K562 (cell line): ENCODE measurements at regions not wholly inside any gene's neighbourhood (a gene's known extent, or its start where the extent isn't known, plus 50 kb on each side); places are given as distances from the start of the nearest gene placed in this dataset.

Experiments used
- ATAC-seq: fragments of 200-7000 bp; cut with Tn5 transposase; 3 replicates; pipeline ENCODE4 v1.9.1; 2020; ENCODE audit warnings: moderate library complexity
- BruUV-seq: library from RNA; stranded (reverse); fragments of 400-500 nt; replicated peaks from 2 replicates; lab custom pipeline; 2021; lab: Mats Ljungman, UMichigan
- CTCF ChIA-PET: fragments of 300-600 bp; formaldehyde crosslinking; extraction: SDS; loops from one replicate; lab custom pipeline; 2021; ENCODE audit warnings: low intra/inter-chr PET ratio; lab: Yijun Ruan, JAX
- POLR2A ChIA-PET: fragments of 300-600, 350-650 bp; sonication (Branson Sonifier 250); formaldehyde crosslinking; extraction: SDS; loops from one replicate; lab custom pipeline; 2021; ENCODE audit warnings: antibody characterized with exemption, inconsistent platforms; lab: Yijun Ruan, JAX
- DNase-seq, 4 experiments: peaks; one replicate each; pipeline versions ENCODE4 v3.0.0 to v3.0.0-alpha.2; 2011 to 2018; ENCODE audit warnings: low spot score in 3 of 4, mixed read lengths in 3 of 4; ENCODE audit errors: extremely low read depth in 1 of 4
- FAIRE-seq: peaks from 2 replicates; lab custom pipeline; 2011; peaks lifted over from hg19 to GRCh38; lab: Jason Lieb, UNC
- H2AFZ ChIP-seq: 2 replicates; pipeline ENCODE4 v1.6.0; 2011; ENCODE audit warnings: low read depth, low read length, control low read depth, inconsistent platforms
- H3K27ac ChIP-seq: fragments of 200-600 bp; 3 replicates; pipeline ENCODE4 v1.8.0; 2011; ENCODE audit warnings: low read depth, mild to moderate bottlenecking, control low read depth, inconsistent platforms, low read length, moderate library complexity, mixed read lengths; ENCODE audit errors: extremely low read depth
- H3K27me3 ChIP-seq, 2 experiments: fragments of 300-600 bp in 1 of 2; 2 replicates in 1 of 2; 3 replicates in 1 of 2; pipeline versions ENCODE4 v1.6.0 to v1.8.0; 2011; ENCODE audit warnings: inconsistent platforms in 2 of 2, low read length in 2 of 2, mild to moderate bottlenecking in 1 of 2, mixed read lengths in 1 of 2, moderate library complexity in 1 of 2; ENCODE audit not compliant: control insufficient read depth in 2 of 2, insufficient read depth in 2 of 2
- H3K36me3 ChIP-seq: fragments of 300-600 bp; 3 replicates; pipeline ENCODE4 v1.8.0; 2011; ENCODE audit warnings: mild to moderate bottlenecking, low read length, inconsistent platforms; ENCODE audit not compliant: control insufficient read depth, insufficient read depth
- H3K4me1 ChIP-seq, 2 experiments: fragments of 200-600 bp in 1 of 2; replicated peaks in 1 of 2; 2 replicates in 1 of 2; 3 replicates in 1 of 2; pipeline versions ENCODE4 v1.5.1 to v1.8.0; 2011; ENCODE audit warnings: inconsistent platforms in 2 of 2, low read length in 2 of 2, mild to moderate bottlenecking in 1 of 2, mixed read lengths in 1 of 2, moderate library complexity in 1 of 2; ENCODE audit not compliant: control insufficient read depth in 2 of 2, insufficient read depth in 2 of 2
- H3K4me2 ChIP-seq: 2 replicates; pipeline ENCODE4 v1.6.1; 2011; ENCODE audit warnings: low read length, control low read depth, inconsistent platforms, mixed read lengths; ENCODE audit not compliant: insufficient read depth
- H3K4me3 ChIP-seq: fragments of 200-600 bp; sonication (generic), shearing (Covaris generic); 2 replicates; pipeline ENCODE4 v1.5.1; 2016; ENCODE audit warnings: control low read depth, inconsistent platforms
- H3K79me2 ChIP-seq: fragments of 200-600 bp; 3 replicates; pipeline ENCODE4 v1.8.0; 2011; ENCODE audit warnings: low read length, inconsistent platforms; ENCODE audit not compliant: control insufficient read depth, insufficient read depth
- H3K9ac ChIP-seq, 2 experiments: 2 replicates each; pipeline versions ENCODE4 v1.6.0 to v1.6.1; 2011; ENCODE audit warnings: low read depth in 2 of 2, low read length in 2 of 2, control low read depth in 1 of 2, inconsistent platforms in 1 of 2, mild to moderate bottlenecking in 1 of 2, mixed read lengths in 1 of 2; ENCODE audit not compliant: insufficient read depth in 1 of 2
- H3K9me1 ChIP-seq: one replicate; pipeline ENCODE4 v1.6.0; 2011; ENCODE audit warnings: inconsistent platforms, mild to moderate bottlenecking, low read length, moderate library complexity; ENCODE audit not compliant: control insufficient read depth, insufficient read depth
- H3K9me3 ChIP-seq: replicated peaks from 2 replicates; pipeline ENCODE4 v1.5.1; 2011; ENCODE audit warnings: low read depth, low read length, inconsistent platforms; ENCODE audit not compliant: control insufficient read depth, insufficient read depth
- H4K20me1 ChIP-seq: replicated peaks from 2 replicates; pipeline ENCODE4 v1.6.1; 2011; ENCODE audit warnings: low read length, inconsistent platforms, mixed read lengths; ENCODE audit not compliant: control insufficient read depth, insufficient read depth
- BDP1 ChIP-seq: IDR thresholded peaks from 3 replicates; pipeline ENCODE4 v1.6.1; 2011; ENCODE audit not compliant: insufficient read length, insufficient read depth
- ELF2 ChIP-seq: fragments of 250-450 bp; sonication (Bioruptor Pico); IDR thresholded peaks from 2 replicates; pipeline ENCODE4 v1.5.0; 2021; ENCODE audit warnings: mild to moderate bottlenecking
- ELF4 ChIP-seq: fragments of 450-650 bp; formaldehyde crosslinking; IDR thresholded peaks from 2 replicates; pipeline ENCODE4 v1.4.0; 2022; ENCODE audit warnings: missing genetic modification characterization
- JUND ChIP-seq, 2 experiments: IDR thresholded peaks; 2 replicates in 1 of 2; 3 replicates in 1 of 2; pipeline ENCODE4 v1.6.1; 2011; ENCODE audit warnings: borderline replicate concordance in 2 of 2, low read depth in 2 of 2, low read length in 2 of 2, improper control_type of control experiment in 1 of 2, missing biosample characterization in 1 of 2, missing genetic modification characterization in 1 of 2, missing genetic modification reagents in 1 of 2
- MEF2A ChIP-seq: IDR thresholded peaks from 2 replicates; pipeline ENCODE4 v1.6.1; 2011; ENCODE audit warnings: low read depth, mild to moderate bottlenecking, low read length, moderate library complexity; ENCODE audit not compliant: control insufficient read depth
- RBBP5 ChIP-seq: fragments of 200-600 bp; sonication (generic); IDR thresholded peaks from 2 replicates; pipeline ENCODE4 v1.6.1; 2012; ENCODE audit warnings: borderline replicate concordance, mild to moderate bottlenecking, low read length, control low read depth, inconsistent platforms; ENCODE audit not compliant: insufficient read depth, poor library complexity, severe bottlenecking
- SAFB2 ChIP-seq: fragments of 200-400 bp; formaldehyde crosslinking; IDR thresholded peaks from 2 replicates; pipeline ENCODE4 v1.6.1; 2018; ENCODE audit warnings: borderline replicate concordance, low read length, low read depth, moderate library complexity; ENCODE audit not compliant: severe bottlenecking
- SIN3B ChIP-seq: fragments of 450-650 bp; IDR thresholded peaks from 2 replicates; pipeline ENCODE4 v1.6.1; 2017; ENCODE audit warnings: low read depth, mild to moderate bottlenecking, moderate library complexity
- ZBTB12 ChIP-seq: fragments of 250-450 bp; sonication (Bioruptor Pico); IDR thresholded peaks from 2 replicates; pipeline ENCODE4 v1.4.0; 2020
- WGBS: fragments of 100-300 bp; shearing (Covaris generic); methylation state at CpG from one replicate; pipeline ENCODE4 v1.1.6; 2016; ENCODE audit warnings: low coverage, mixed read lengths; ENCODE audit not compliant: insufficient coverage; ENCODE audit errors: missing lambda C conversion rate; 5-methylcytosine and 5-hydroxymethylcytosine counted together
- in situ Hi-C: fragments of 300-500 bp; cut with MboI; formaldehyde crosslinking; loops from 4 replicates; pipeline ENCODE4 v1.15.0; 2018; ENCODE audit warnings: inconsistent platforms, mixed read lengths
- intact Hi-C: fragments of 100-400 bp; cut with micrococcal nuclease; formaldehyde crosslinking; loops from 2 replicates; pipeline ENCODE4 v1.14.2; 2022
- TF ChIP-seq, protein P1 (sequence below): sonication (generic); formaldehyde crosslinking; IDR thresholded peaks from 2 replicates; pipeline ENCODE4 v1.9.0; 2022; ENCODE audit warnings: mild to moderate bottlenecking, missing genetic modification reagents
- TF ChIP-seq, protein P2 (sequence below): IDR thresholded peaks from 2 replicates; pipeline ENCODE4 v1.6.1; 2012; ENCODE audit warnings: low read depth, low read length, improper control_type of control experiment, borderline replicate concordance

DNA sequence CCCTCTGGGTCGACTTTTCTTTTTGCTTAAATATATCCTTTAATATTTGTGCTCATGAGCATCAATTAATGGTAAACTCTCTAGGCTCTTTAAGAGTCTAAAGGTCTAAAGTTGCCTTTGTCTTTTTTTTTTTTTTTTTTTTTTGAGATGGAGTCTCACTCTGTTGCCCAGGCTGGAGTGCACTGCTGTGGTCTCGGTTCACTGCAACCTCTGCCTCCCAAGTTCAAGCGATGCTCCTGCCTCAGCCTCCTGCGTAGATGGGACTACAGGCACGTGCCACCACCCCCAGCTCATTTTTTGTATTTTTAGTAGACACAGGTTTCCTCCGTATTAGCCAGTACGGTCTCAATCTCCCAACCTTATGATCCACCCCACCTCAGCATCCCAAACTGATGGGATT, 122.0 kb upstream of the TMEM170B start:
- Histone ChIP-seq H3K9me1 (no peaks in the 10 kb centered on the region), H3K4me3 (no peak overlapping the region), H3K27me3 (no peaks in the 10 kb centered on the region), H3K9me3 (no peaks in the 10 kb centered on the region), H4K20me1 (no peaks in the 10 kb centered on the region), H3K79me2 (no peaks in the 10 kb centered on the region), H3K4me2 (no peak overlapping the region), H3K4me1 (peaks cover 0 to 7% of the 10 kb centered on the region in 2 experiments; a peak in 1 of 5 replicates), H3K9ac (no peak overlapping the region), H2AFZ (no peak overlapping the region), H3K27ac (no peak overlapping the region), H3K36me3 (no peaks in the 10 kb centered on the region)
- TF ChIP-seq ELF4 (CRISPR knock-in tag) (no peak), SIN3B (no peak)
- ChIA-PET CTCF (no interaction called here), POLR2A (no interaction called here)
- no TSS peak for BruUV-seq
- intact Hi-C loops (no loop called here), in situ Hi-C loops (no loop called here)
- no peak for FAIRE-seq
- DNase-seq = no peak
- ATAC-seq = no peak
- WGBS = under 1% methylated on average over 7 of the region's 7 CpGs

- DNase-seq (no peak), FAIRE-seq (peak; percentile 77), ATAC-seq (no peak)
- intact Hi-C loops (no loop called here), in situ Hi-C loops (no loop called here)
- Histone ChIP-seq H3K4me2 (no peak overlapping the region), H3K36me3 (no peaks in the 10 kb centered on the region), H3K9ac (no peak overlapping the region), H3K27ac (no peak overlapping the region), H2AFZ (no peak overlapping the region), H4K20me1 (no peaks in the 10 kb centered on the region), H3K9me3 (no peaks in the 10 kb centered on the region), H3K27me3 (no peaks in the 10 kb centered on the region), H3K79me2 (no peaks in the 10 kb centered on the region), H3K9me1 (no peaks in the 10 kb centered on the region), H3K4me1 (peaks cover 0 to 7% of the 10 kb centered on the region in 2 experiments; a peak in 1 of 5 replicates), H3K4me3 (no peak overlapping the region)
- CTCF ChIA-PET = no interaction called here
- POLR2A ChIA-PET = interaction anchor here (0.6 kb wide), 1 partner anchor 317 kb away, joined by 4 read pairs; no protein-coding TSS in a partner anchor
- 0% methylated on average over 2 of the region's 2 CpGs for WGBS
- no TSS peak for BruUV-seq
- no peak for TF ChIP-seq ELF2 (CRISPR knock-in tag)
- TF ChIP-seq, protein P1, sequence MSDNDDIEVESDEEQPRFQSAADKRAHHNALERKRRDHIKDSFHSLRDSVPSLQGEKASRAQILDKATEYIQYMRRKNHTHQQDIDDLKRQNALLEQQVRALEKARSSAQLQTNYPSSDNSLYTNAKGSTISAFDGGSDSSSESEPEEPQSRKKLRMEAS = no peak
- TF ChIP-seq ZBTB12 (CRISPR knock-in tag) = no peak
- TF ChIP-seq MEF2A = no peak
- TF ChIP-seq SAFB2 = no peak
- TF ChIP-seq BDP1 = no peak
- no peak for TF ChIP-seq JUND (IDR thresholded peaks at IDR 0.05; ENCODE audit: borderline replicate concordance, low read depth, low read length)
- TF ChIP-seq JUND (tag; IDR thresholded peaks at IDR 0.05; ENCODE audit: borderline replicate concordance, low read depth, low read length) = no peak
- TF ChIP-seq, protein P2, sequence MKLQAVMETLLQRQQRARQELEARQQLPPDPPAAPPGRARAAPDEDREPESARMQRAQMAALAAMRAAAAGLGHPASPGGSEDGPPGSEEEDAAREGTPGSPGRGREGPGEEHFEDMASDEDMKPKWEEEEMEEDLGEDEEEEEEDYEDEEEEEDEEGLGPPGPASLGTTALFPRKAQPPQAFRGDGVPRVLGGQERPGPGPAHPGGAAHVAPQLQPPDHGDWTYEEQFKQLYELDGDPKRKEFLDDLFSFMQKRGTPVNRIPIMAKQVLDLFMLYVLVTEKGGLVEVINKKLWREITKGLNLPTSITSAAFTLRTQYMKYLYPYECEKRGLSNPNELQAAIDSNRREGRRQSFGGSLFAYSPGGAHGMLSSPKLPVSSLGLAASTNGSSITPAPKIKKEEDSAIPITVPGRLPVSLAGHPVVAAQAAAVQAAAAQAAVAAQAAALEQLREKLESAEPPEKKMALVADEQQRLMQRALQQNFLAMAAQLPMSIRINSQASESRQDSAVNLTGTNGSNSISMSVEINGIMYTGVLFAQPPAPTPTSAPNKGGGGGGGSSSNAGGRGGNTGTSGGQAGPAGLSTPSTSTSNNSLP = no peak
- no peak for TF ChIP-seq RBBP5
These were observed 123.2 kb upstream of the TMEM170B start for GRCh38 chr6:11414176-11414963.
